Ascending aorta (tissue), 2 donors: ENCODE measurements at regions not wholly inside any gene's neighbourhood (a gene's known extent, or its start where the extent isn't known, plus 50 kb on each side); places are given as distances from the start of the nearest gene placed in this dataset.

Experiments used
- DNase-seq, 2 donors: peaks; one replicate each; pipeline ENCODE4 v3.0.0-alpha.2; 2019; ENCODE audit warnings: low spot score in 2 of 2
- H3K27ac ChIP-seq, 2 donors: fragments of 200-600 bp; sonication (generic); one replicate each; pipeline ENCODE4 v1.5.1; 2016 to 2017; ENCODE audit warnings: mild to moderate bottlenecking in 1 of 2
- H3K27me3 ChIP-seq: fragments of 200-600 bp; sonication (generic); one replicate; pipeline ENCODE4 v1.5.1; 2017
- H3K36me3 ChIP-seq, 2 donors: fragments of 200-600 bp; sonication (generic); one replicate each; pipeline ENCODE4 v1.5.1; 2016
- H3K4me1 ChIP-seq, 2 donors: fragments of 200-600 bp; sonication (generic); one replicate each; pipeline ENCODE4 v1.5.1; 2016 to 2017; ENCODE audit warnings: mild to moderate bottlenecking in 1 of 2
- H3K4me3 ChIP-seq, 2 donors: fragments of 200-600 bp; sonication (generic); one replicate each; pipeline ENCODE4 v1.5.1; 2016 to 2017; ENCODE audit warnings: mild to moderate bottlenecking in 1 of 2
- H3K9me3 ChIP-seq, 2 donors: fragments of 200-600 bp; sonication (generic); one replicate each; pipeline ENCODE4 v1.5.1; 2016
- intact Hi-C: fragments of 100-400 bp; cut with DNase I; formaldehyde crosslinking; loops from one replicate; pipeline ENCODE4 v1.15.1; 2023
- TF ChIP-seq, protein P1 (sequence below), 3 experiments: fragments of 200-600 bp in 2 of 3; fragments of 450-650 bp in 1 of 3; sonication (generic) in 2 of 3; IDR thresholded peaks; one replicate each; pipeline ENCODE4 v1.5.1; 2016 to 2019; ENCODE audit warnings: antibody characterized with exemption in 3 of 3, mild to moderate bottlenecking in 1 of 3, moderate library complexity in 1 of 3

DNA sequence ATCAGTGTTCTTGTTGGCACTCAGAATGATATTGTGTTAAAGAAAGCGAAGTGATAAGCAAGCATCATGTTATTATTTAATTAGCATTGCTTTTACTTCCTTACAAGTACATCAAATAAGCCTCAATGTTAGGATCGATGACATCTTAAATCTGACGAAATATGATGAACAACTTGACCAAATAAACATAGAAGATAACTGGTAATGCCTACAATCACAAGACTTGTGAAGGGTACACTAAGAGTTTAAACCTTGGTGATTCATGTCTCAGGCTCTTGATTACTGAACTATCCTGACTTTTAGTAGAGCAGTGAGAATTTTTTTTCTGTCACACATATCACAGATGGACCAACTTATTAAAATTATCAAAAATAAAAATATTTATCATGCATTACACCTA, 500.8 kb upstream of the ZEB2 start:
- no peak overlapping the region for H3K4me3 ChIP-seq
- DNase-seq: no peak
- H3K27me3 ChIP-seq: no peaks in the 10 kb centered on the region
- intact Hi-C loops: loop anchor here (5.0 kb wide), 1 partner anchor 78 kb away; no protein-coding TSS in a partner anchor
- no peaks in the 10 kb centered on the region for H3K9me3 ChIP-seq
- H3K27ac ChIP-seq: no peak overlapping the region
- H3K4me1 ChIP-seq: peaks cover 0 to 10% of the 10 kb centered on the region in 2 donors
- TF ChIP-seq, protein P1, sequence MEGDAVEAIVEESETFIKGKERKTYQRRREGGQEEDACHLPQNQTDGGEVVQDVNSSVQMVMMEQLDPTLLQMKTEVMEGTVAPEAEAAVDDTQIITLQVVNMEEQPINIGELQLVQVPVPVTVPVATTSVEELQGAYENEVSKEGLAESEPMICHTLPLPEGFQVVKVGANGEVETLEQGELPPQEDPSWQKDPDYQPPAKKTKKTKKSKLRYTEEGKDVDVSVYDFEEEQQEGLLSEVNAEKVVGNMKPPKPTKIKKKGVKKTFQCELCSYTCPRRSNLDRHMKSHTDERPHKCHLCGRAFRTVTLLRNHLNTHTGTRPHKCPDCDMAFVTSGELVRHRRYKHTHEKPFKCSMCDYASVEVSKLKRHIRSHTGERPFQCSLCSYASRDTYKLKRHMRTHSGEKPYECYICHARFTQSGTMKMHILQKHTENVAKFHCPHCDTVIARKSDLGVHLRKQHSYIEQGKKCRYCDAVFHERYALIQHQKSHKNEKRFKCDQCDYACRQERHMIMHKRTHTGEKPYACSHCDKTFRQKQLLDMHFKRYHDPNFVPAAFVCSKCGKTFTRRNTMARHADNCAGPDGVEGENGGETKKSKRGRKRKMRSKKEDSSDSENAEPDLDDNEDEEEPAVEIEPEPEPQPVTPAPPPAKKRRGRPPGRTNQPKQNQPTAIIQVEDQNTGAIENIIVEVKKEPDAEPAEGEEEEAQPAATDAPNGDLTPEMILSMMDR (IDR thresholded peaks at IDR 0.05): no peak
- no peaks in the 10 kb centered on the region for H3K36me3 ChIP-seq

DNA sequence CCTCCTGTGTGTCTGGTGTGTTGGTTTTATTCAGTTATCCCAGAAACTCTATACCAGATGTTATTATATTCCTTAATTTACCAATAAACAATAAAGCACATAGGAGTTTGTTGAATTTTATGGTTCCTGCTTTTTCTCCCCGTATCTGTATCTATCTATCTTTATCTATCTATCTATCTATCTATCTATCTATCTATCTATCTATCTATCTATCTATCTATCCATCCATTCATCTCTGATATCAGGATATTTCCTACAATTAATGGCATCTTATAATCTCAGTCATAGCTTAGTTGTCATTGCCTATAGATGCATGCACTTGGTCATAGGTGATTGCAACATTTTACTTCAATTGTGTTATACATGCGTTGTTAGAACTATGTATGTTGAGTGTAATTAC, 500.2 kb upstream of the ZEB2 start:
- Histone ChIP-seq H3K27me3 (no peaks in the 10 kb centered on the region), H3K27ac (no peak overlapping the region), H3K4me1 (peaks cover 0 to 12% of the 10 kb centered on the region in 2 donors), H3K9me3 (no peaks in the 10 kb centered on the region), H3K36me3 (no peaks in the 10 kb centered on the region), H3K4me3 (no peak overlapping the region)
- DNase-seq: no peak
- TF ChIP-seq, protein P1 (IDR thresholded peaks at IDR 0.05): no peak
- intact Hi-C loops: loop anchor here (5.0 kb wide), 1 partner anchor 78 kb away; no protein-coding TSS in a partner anchor

DNA sequence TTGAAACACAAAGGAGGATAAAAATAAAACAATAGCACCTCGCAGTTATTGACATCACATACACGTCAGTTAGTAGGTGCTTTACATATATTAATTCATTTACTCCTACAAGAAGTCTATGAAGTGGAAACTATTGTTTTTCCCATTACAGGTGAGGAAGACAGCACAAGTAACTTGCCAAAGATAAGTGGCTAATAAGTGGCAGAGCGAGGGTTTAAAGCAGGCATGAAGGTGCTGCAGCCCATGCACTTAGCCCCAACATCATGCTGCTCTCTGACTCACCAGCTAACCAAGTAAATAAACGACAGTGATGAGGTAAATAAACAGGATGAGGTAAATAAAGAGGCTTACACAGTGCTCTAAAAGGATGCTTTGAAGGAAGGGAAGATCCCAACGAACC, 498.6 kb upstream of the ZEB2 start:
- Histone ChIP-seq H3K9me3 (no peaks in the 10 kb centered on the region), H3K36me3 (no peaks in the 10 kb centered on the region), H3K27me3 (no peaks in the 10 kb centered on the region), H3K27ac (no peak overlapping the region), H3K4me3 (no peak overlapping the region), H3K4me1 (peaks cover 0 to 13% of the 10 kb centered on the region in 2 donors)
- TF ChIP-seq, protein P1 (IDR thresholded peaks at IDR 0.05): no peak
- intact Hi-C loops: loop anchor here (5.0 to 10.0 kb wide), 2 partner anchors 686 to 736 kb away; a partner anchor contains a TSS
- no peak for DNase-seq

DNA sequence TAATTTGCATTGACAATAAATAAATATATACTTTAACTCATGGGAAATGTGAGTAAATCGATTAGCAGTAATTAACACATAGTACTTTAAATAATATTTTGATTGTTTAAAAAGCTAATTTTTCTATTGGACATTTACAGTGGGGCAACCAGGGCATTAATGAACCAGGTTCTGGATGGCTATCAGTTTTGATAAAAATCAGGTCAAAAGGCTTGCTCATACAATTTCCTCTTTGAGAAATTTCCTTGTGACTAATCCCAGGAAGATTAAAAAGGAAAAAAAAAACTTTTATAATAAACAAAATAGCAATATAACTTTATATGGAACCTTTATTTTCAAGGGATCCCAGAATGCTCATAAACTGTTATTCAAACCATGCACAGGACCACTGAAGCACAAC, 497.2 kb upstream of the ZEB2 start:
- no peak overlapping the region for H3K4me3 ChIP-seq
- intact Hi-C loops: loop anchor here (5.0 to 10.0 kb wide), 2 partner anchors 685 to 738 kb away; a partner anchor contains a TSS
- no peak for DNase-seq
- no peaks in the 10 kb centered on the region for H3K27me3 ChIP-seq
- no peaks in the 10 kb centered on the region for H3K36me3 ChIP-seq
- no peaks in the 10 kb centered on the region for H3K9me3 ChIP-seq
- TF ChIP-seq, protein P1 (IDR thresholded peaks at IDR 0.05): no peak
- no peak overlapping the region for H3K27ac ChIP-seq
- peaks cover 0 to 9% of the 10 kb centered on the region in 2 donors for H3K4me1 ChIP-seq

DNA sequence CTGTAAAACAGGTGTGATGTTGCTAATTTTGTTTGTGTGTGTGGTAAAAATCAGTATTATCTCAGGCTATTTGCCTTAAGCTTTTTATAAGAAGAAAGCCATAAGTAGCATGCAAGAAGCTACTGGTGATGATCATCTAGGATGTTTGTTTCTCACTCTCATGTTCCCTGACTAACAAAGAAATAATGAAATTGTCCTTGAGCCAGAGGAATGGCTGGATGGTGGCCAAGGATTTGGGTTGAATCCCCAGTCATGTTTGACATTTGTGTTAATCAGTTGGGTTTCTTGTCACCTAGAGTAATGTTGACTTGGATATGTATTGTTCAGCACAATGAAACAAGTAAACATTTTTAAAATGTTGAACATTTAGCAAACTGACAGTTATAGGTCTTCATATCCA, 496.8 kb upstream of the ZEB2 start:
- H3K27ac ChIP-seq: no peak overlapping the region
- H3K4me1 ChIP-seq: peaks cover 0 to 9% of the 10 kb centered on the region in 2 donors
- TF ChIP-seq, protein P1 (IDR thresholded peaks at IDR 0.05): no peak
- H3K9me3 ChIP-seq: no peaks in the 10 kb centered on the region
- intact Hi-C loops: loop anchor here (5.0 to 10.0 kb wide), 2 partner anchors 684 to 738 kb away; a partner anchor contains a TSS
- H3K4me3 ChIP-seq: no peak overlapping the region
- H3K27me3 ChIP-seq: no peaks in the 10 kb centered on the region
- no peaks in the 10 kb centered on the region for H3K36me3 ChIP-seq
- no peak for DNase-seq

DNA sequence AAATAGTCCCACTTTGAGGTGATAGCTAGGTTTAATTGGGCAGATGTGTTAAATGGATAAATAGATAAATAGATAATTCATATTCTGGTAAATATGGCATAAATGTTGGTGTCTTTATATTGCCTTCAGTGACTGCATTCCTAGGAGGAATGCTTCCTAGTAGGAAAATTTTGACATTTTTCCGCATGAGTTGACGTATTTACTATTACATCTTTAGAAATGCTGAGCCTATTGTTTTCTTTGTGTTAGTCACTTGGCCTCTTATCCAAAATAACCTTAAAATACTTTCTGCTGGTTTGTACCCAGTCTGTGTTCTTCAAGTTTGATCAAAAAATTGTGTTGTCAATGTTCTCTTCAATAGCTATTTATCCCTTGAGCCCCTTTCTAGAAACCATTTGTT, 495.6 kb upstream of the ZEB2 start:
- Histone ChIP-seq H3K36me3 (no peaks in the 10 kb centered on the region), H3K4me1 (peaks cover 0 to 9% of the 10 kb centered on the region in 2 donors), H3K4me3 (no peak overlapping the region), H3K9me3 (no peaks in the 10 kb centered on the region), H3K27me3 (no peaks in the 10 kb centered on the region), H3K27ac (peak overlapping the region; percentile 9 to 55)
- TF ChIP-seq, protein P1 (IDR thresholded peaks at IDR 0.05): no peak
- intact Hi-C loops: loop anchor here (5.0 to 10.0 kb wide), 2 partner anchors 683 to 739 kb away; a partner anchor contains a TSS
- no peak for DNase-seq
